RWPE1 (cell line): ENCODE measurements at regions not wholly inside any gene's neighbourhood (a gene's known extent, or its start where the extent isn't known, plus 50 kb on each side); places are given as distances from the start of the nearest gene placed in this dataset.

Experiments used
- CTCF ChIA-PET: fragments of 350-600 bp; sonication (Branson Sonifier 250); formaldehyde crosslinking; extraction: SDS; loops from one replicate; lab custom pipeline; 2021; lab: Yijun Ruan, JAX
- POLR2A ChIA-PET: fragments of 400-600 bp; formaldehyde crosslinking; extraction: SDS; loops from one replicate; lab custom pipeline; 2020; ENCODE audit warnings: antibody characterized with exemption; ENCODE audit not compliant: low non-redundant PET; lab: Yijun Ruan, JAX
- DNase-seq: peaks from one replicate; pipeline ENCODE4 v3.0.0; 2012; ENCODE audit warnings: low spot score
- H3K27ac ChIP-seq: fragments of 450-650 bp; 2 replicates; pipeline ENCODE4 v1.5.1; 2017
- TF ChIP-seq, protein P1 (sequence below): fragments of 450-650 bp; conservative IDR thresholded peaks from 2 replicates; pipeline ENCODE4 v1.5.1; 2017; ENCODE audit warnings: low read depth, mild to moderate bottlenecking

DNA sequence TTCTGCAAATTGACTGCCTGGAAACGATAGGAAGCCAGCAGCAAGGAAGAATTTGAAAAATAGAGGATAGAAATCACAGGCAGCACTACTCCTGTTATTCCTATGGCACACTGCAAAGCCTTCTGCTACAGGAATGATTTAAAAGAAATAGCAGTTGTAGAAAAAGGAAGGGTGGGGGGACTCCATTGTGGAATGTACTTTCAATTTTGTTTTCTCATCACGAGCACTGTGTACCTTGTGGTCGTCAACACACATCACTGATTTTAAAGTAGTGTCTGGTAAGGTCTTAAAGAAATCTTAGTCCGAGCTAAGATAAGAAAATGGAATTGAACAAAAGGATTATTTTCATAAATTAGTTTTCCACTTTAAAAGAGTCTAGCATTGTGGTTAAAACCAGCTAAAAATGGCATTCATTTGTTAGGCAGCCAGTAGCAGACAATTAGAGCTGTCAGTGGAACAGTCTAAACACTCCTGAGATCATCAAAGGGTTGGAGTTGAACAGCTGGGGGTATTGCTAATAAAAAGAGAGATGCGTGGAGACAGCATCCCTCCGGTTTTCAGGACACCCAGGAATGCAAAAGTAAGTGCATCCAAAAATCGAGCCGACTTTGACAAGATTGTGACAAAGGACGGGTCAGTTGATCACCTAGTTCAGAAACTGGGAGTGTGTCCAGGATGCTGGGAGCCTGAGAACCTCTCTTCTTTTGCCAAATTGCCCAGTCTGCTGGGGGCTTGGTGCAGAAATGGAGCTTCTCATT lies 97.8 kb upstream of the WWC1 start:
- CTCF ChIA-PET: interaction anchor here (0.7 kb wide), 2 partner anchors 146 to 247 kb away, joined by 3 to 6 read pairs; no protein-coding TSS in a partner anchor
- POLR2A ChIA-PET: no interaction called here
- no peak for DNase-seq
- TF ChIP-seq, protein P1, sequence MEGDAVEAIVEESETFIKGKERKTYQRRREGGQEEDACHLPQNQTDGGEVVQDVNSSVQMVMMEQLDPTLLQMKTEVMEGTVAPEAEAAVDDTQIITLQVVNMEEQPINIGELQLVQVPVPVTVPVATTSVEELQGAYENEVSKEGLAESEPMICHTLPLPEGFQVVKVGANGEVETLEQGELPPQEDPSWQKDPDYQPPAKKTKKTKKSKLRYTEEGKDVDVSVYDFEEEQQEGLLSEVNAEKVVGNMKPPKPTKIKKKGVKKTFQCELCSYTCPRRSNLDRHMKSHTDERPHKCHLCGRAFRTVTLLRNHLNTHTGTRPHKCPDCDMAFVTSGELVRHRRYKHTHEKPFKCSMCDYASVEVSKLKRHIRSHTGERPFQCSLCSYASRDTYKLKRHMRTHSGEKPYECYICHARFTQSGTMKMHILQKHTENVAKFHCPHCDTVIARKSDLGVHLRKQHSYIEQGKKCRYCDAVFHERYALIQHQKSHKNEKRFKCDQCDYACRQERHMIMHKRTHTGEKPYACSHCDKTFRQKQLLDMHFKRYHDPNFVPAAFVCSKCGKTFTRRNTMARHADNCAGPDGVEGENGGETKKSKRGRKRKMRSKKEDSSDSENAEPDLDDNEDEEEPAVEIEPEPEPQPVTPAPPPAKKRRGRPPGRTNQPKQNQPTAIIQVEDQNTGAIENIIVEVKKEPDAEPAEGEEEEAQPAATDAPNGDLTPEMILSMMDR: no peak
- no peak overlapping the region for H3K27ac ChIP-seq

GRCh38 chr5:168195110-168195509 lies 96.3 kb upstream of the WWC1 start:
- ChIA-PET POLR2A (no interaction called here), CTCF (no interaction called here)
- TF ChIP-seq, protein P1: no peak
- no peak for DNase-seq
- H3K27ac ChIP-seq: no peak overlapping the region

GRCh38 chr5:168198359-168198758 lies 93.1 kb upstream of the WWC1 start:
- ChIA-PET CTCF (interaction anchor here (0.6 kb wide), 1 partner anchor 1318 kb away, joined by 3 read pairs; no protein-coding TSS in a partner anchor), POLR2A (no interaction called here)
- DNase-seq: no peak
- H3K27ac ChIP-seq: no peak overlapping the region
- TF ChIP-seq, protein P1: no peak

DNA sequence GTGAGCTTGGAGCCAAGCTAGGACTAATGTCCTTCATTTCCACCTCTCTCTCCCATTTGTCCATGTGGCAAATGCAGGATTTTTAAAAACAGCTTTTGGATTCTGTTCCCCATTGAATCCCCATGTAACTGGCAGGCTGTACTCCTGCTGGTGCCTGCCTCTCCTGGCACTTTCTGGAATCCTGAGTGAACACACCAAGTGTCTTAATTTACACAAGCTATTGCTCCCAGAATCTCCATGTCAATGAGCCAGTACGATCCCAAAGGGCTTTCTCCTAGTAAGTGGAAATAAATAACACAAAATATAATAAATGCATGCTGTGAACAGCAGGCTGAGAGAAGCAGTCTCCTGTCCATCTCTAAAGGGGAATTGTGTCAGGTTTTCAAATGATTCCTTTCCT lies 88.4 kb upstream of the WWC1 start:
- CTCF ChIA-PET: no interaction called here
- TF ChIP-seq, protein P1: no peak
- DNase-seq: no peak
- POLR2A ChIA-PET: no interaction called here
- no peak overlapping the region for H3K27ac ChIP-seq

DNA sequence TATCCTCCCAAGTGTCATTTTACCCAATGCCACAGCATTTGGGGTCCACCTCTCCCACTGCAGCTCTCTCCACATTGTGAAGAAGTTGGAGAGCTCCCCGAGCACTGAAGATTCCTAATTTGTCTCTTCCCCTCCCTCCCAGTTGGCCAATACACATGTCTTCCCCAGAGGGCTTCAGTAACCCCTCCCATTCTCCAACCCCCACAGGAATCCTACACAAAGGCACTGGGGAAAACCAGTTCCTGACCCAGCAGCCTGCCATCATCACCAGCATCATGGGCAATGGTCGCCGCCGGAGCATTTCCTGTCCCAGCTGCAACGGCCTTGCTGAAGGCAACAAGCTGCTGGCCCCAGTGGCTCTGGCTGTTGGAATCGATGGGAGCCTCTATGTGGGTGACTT lies 87.3 kb upstream of the WWC1 start:
- DNase-seq: no peak
- ChIA-PET POLR2A (no interaction called here), CTCF (no interaction called here)
- no peak overlapping the region for H3K27ac ChIP-seq
- TF ChIP-seq, protein P1: no peak

DNA sequence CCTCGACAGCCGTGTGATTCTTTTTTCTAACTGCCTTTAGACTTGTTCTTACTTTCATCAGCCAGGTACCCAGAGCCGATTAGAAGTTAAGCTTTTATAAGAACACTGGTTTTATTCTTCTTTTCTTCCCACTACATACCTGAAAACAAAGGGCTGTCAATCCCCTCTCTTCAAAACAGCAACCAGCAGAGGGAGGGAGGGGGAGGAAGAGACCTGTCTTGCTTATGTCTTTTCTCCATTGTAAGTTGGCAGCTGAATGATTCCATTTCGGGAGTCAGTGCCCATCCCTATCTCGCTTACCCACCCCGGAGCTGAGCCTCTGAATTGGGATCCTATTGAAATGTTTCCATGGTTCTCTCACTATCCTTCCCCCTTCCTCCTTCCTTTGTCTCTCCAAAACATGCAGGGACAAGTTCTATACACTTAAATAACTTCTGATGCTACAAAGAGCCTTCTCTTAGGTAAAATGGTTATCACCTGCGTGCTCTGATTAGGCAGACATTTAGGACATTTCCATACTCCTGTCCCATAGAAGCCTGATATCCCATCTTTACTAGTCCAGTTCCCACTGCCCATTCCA lies 83.9 kb upstream of the WWC1 start:
- CTCF ChIA-PET: interaction anchor here (0.7 kb wide), 1 partner anchor 122 kb away, joined by 3 read pairs; no protein-coding TSS in a partner anchor
- DNase-seq: no peak
- POLR2A ChIA-PET: no interaction called here
- H3K27ac ChIP-seq: no peak overlapping the region
- TF ChIP-seq, protein P1: no peak
